NCI-H2029 (cell line): ENCODE measurements at regions not wholly inside any gene's neighbourhood (a gene's known extent, or its start where the extent isn't known, plus 50 kb on each side); places are given as distances from the start of the nearest gene placed in this dataset.
"Not testable (repeated sequence)": the region's sequence is repeated elsewhere in the genome, so short reads cannot be mapped to it uniquely, and the experiment has no call there.

ENCODE experiments used
- DNase-seq: peaks from one replicate; lab custom pipeline; 2025; lab: John Stamatoyannopoulos, UW

DNA sequence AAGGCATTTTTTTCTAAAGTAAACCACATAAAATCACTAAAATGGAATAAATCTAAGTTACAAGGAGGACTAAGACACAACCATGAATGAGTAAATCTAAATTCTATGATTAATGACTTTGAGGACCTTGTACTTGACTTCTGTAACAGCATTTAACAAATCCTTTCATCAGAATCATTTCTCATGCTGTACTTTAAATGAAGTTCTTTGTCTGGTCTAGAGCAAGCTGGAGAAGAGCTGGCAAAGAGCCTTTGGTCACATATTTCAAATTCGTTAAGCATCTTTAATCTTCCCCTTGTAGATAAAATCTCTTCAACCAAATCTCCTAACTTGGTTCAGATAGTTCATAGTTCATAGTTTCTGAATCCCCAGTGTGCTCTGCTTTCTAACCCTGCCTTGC, 405.4 kb downstream of the PTPRC start:
- no peak for DNase-seq

DNA sequence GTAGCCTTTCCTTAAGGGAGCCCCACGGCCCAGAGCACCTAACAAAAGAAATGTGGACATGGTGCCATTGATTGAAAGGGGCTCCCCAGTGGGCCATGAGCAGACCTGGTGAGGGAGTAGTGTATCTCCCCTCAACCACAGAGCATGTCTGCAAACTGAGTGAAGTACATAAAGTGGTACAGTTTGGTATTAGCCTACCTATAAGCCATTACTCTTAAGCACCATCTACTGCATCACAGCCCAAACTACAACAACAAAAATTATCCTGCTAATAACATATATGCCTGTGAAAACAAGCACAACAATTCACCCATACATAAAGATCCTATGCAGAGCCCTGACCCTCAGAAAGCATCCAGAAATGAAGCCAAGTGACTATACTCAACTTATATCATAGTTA, 407.8 kb downstream of the PTPRC start:
- no peak for DNase-seq

DNA sequence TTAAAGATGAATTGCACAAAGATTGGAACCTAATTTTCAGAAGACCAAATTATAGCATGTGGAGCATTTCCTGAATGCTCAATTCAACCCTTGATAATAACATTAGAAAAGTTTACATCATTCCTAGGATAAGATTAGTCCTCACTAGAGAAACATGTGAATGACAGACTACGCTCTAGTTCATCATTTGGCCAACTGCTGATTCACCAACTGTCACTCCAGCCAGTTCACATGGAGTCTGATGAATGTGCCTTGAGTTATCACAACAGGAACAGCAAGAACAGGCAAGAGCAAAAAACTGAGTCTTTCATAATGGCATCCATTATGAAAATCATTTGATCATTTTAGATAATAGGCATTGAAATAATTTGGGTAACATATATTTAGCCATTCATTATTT, 415.9 kb downstream of the PTPRC start:
- no peak for DNase-seq

DNA sequence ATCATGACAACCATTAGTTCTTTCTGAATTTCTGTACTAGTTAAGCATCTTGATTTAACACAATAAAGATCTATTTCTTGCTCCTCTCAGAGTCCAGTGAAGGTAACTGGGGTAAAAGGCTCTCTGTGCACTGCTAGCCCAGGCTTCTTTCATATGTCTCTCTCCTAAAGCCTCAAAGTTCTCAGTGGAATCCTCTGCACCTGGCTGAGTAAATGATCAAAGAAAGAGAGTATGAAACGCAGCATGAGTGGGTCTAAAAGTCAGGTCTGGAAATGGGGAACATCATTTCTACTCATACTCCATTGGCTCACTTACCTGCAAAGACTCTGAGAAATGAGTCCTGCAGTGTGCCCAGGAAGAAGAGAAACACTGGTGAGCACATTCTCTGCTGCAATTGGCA, 418.5 kb downstream of the PTPRC start:
- no peak for DNase-seq

DNA sequence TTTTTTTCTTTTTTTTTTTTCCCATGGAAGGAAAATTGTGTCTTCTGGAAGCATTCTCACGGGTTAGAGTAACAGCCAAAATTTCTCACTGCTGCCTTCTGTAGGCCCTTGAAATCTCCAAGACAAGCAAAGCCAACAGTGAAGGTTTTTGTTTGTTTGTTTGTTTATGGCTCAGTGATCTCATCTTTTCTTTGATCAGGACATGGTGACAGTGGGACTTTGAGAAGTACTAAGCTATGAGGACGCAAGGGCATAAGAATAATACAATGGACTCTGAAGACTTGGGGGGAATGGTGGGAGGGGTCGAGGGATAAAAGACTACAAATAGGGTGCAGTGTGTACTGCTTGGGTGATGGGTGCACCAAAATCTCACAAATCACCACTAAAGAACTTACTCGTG, 419.4 kb downstream of the PTPRC start:
- DNase-seq, result no peak

DNA sequence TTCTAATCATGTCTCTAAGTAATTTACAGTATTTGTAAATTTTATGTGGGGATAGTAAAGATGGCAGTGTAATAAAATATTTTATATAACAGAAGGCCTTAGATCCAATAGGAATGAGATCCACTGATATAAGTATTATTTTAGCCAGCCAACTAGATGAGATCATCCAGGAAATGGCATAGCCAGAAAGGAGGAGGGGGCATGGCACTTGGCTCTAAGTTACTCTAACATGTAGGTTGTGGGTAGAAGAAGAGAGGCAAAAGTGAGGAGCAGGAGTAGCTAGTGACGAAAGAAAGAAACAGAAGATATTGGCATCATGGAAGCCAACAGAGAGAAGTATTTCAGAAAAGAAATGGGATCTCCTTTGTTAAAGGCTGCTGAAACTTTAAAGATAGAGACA, 426.1 kb downstream of the PTPRC start:
- no peak for DNase-seq

DNA sequence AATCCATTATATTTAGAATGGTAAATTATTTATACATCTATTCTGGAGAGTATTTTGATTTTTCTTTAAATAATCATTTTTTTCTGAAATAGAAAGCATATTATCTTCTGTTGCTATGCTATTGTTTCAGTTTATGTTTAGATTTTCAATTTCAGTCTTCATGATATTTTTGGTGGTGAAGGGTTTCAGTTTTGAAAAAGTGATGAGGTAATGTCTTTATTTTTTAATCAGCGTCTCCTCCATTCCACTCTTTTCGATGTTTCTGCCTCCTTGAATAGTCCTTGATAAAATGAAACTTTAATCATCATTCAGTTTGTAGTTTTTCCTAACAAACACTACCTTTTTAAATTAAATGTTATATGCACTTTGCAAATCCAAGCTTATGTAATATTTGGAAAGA, 428.6 kb downstream of the PTPRC start:
- no peak for DNase-seq

DNA sequence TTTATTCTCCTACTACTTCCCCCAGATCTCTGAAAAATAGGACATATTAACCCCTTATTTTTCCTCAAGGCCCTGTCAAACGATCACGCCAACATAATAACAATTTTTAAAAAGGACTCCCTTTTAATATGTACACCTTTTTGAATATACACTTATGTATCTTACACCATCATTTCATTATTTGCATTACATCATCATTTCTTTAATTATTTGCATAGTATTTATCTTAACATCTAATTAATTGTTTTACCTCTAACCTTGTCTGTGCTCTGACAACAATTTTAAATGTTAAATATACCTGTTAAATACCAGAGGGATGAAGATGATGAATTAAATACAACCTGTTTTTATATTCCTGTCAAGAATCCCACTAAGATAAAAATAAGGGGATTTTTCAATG, 432.2 kb downstream of the PTPRC start:
- DNase-seq, result no peak

DNA sequence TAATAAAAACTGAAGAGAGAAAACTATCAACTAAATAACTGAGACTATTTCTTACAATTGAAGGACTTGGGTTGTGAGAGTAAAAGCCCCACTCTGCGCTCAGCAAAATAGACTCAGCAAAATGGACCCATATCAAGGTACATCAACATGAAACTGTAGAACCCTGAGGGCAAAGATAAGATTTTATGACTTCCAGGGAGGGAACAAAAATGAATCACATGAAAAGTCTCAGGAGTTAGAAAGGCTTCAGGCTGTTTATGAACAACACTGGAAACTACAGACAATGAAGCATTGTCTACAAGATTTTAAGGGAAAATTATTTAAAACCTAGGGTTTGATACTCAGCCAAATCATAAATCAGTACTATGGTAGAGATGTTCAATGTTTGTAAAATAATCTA, 434.3 kb downstream of the PTPRC start:
- no peak for DNase-seq

DNA sequence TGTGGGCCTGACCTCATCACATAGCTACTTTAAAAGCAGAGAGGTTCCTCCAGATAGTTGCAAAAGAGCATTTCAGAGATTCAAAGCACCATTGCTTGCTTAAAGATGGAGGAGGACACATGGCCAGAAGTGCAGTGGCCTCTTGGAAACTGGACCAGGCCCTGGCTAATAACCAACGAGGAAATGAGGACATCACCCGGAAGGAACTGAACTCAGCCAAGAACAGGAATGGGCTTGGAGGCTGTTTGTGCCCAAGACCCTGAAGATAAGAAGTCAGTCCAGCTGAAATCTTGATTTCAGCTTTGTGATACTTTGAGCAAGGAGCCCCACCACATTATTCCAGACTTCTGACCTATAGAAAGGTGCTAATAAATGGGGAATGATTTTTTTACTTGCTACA, 437.0 kb downstream of the PTPRC start:
- no peak for DNase-seq

DNA sequence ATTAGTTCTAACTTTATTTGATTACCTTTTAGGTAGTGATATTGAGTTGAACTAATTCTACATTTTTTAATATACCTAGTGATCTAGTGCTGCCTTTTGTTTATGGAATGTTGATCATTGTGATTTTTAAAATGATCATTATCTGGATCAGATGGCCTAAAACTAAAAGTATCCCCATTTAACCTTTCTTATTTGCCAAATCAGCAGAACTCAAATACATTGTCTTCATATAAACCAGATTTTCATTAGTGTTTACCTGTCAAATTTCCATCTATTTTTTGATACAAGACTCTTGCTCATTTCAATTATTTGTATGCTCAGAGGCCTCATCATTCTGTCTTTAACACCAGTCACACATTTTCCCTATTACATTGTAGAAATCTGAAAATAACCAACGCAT, 441.2 kb downstream of the PTPRC start:
- no peak for DNase-seq

DNA sequence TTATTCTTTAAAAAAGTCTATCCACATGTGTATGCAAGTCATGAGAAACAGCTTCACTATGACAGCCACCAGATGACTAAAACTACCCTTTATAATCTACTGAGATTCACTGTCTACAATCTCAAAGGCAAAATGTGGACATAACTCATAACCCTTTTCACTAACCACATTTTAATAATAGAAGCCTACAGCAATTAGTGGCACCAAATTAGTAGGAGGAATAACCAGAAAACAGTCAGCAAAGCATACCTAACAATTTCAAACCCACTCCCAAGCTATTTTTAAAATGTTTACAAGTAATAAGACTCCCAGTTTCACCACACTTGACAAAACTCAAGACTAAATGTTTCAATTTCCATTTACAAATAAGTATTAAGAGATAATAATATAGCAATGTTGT, 442.9 kb downstream of the PTPRC start:
- no peak for DNase-seq

DNA sequence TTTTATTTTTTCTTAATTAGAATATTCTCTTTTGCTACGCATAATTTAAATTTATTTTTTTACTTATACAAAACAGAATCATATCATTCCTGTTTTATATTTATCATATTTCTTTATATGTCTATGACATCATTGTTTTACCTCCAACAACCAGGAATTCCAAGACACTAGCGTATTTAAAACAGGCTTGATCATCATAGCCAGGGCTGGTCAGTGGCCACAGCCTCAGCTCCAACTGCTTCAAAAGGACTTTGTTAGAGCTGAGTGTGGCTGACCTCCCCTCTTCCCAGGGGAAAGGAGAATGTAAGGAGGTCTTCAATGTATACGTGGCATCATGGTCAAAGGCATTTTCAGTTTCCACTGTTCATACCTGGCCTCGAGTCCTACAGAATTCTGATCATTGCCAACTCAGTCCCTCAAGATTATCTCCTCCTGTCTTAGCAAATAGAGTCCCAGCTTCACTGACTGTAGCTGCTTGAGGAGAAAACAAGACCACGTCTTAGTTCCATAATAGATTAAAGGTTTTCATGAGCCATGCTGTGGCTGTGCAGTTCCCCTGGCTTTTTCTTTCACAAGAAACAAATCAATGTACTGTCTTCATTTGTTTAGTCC, 444.0 kb downstream of the PTPRC start:
- no peak for DNase-seq

DNA sequence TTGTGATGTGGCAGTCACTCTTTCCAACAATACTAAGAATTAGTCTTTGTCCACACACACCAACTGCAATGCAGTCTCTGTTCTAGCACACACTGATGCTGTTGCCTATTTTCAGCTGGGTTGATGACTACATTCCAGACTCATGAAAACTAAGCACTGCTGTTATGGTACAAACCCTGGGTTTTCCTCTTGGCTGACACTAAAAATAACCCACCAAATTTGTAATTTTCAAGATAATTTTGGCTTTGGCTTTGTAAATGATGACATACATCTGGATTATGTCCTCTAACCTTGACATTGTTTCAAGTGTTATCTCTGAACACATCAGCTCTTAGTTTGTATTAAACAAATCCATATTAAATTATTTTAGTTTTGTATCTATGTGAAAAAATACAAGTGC, 444.8 kb downstream of the PTPRC start:
- DNase-seq, result no peak

DNA sequence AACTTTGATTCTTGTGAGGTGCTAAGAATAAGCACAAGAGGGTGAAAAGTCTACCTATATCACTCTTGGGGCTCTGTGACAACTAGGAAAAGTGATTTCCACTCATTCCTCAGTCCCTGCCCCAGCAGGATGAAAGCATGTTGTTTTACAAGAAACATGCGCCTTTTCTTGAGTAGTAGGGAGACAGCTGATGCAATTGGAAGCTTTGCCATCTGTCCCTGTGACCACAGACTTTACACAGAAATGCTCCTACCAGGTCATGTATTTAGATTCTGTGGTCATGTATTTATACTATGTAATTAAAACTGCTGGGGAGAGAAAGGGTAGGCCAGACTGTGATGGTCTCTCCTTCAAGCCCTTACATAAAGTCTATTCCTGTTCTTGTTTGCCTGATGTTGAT, 445.5 kb downstream of the PTPRC start:
- no peak for DNase-seq

DNA sequence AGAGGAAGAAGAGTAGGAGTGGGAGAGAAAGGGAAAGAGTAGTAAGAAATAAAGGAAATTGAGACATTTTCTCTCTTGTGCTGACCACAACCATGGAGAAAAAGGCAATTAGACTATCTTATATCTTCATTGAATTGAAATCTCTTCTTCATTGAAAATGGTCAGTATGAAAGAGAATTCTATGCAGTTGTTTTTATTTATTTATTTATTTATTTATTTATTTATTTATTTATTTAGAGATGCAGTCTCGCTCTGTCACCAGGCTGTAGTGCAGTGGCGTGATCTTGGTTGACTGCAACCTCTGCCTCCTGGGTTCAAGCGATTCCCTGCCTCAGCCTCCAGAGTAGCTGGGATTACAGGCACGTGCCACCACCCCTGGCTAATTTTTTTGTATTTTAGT, 447.1 kb downstream of the PTPRC start:
- no peak for DNase-seq

DNA sequence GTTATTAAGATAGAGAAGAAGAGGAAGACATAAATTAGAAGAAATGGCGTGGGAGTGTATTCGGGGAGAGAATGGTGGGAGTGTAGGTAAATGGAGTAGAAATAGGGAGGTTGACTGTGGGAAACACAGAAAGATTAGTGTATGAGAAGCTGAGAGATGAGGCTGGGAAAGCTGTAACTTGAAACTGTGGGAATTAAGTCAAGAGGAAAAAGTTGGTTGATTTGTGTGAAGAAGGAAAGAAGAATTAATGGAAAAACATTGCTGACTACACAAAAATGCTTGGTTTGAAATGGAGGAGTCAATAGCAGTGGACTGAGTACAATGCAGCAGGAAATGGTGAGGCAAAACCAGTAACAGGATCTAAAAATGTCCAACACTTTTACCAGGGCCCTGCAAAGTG, 448.3 kb downstream of the PTPRC start:
- DNase-seq, result no peak

DNA sequence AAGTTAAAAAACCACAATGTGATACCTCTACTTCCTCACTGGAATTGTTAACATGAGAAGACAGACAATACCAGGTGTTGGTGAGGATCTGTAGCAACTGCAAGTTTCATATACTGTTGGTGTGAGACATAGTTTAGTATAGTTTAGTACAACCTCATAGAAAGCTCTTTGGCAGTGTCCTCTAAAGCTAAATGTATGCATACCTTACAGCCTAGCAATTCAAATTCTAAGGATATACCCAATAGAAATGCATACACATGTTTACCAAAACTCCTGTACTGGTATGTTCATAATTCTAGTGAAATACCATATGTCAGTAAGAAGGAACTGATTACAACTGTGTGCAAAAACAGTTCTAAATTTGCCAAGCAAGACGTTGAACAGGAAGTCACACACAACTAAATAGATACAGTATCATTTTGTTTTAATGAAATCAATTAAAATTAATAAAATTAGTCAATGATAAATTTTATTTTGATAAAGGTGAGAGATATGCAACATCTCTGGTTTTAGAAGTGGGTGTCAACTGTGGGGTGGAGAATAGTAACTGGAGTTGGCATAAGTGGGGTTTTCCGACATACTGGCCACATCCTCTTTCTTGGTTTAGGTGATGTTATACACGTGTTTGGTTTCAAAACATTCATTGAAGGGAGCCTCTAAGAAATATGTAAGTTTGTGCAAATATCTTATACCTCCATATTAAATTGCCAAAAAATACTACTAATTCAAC, 450.7 kb downstream of the PTPRC start:
- no peak for DNase-seq

DNA sequence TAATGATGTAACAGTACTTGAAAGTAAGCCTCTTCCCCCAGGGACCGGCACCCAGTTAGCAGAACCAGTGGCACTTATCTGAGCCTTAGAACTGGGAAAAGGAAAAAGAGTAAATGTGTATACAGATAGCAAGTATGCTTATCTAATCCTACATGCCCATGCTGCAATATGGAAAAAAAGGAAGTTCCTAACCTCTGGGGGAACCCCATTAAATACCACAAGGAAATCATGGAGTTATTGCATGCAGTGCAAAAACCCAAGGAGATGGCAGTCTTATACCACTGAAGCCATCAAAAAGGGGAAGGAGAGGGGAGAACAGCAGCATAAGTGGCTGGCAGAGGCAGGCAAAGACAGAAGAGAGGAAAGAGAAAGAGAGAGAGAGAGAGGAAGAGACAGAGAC, 456.8 kb downstream of the PTPRC start:
- not testable (repeated sequence) for DNase-seq

DNA sequence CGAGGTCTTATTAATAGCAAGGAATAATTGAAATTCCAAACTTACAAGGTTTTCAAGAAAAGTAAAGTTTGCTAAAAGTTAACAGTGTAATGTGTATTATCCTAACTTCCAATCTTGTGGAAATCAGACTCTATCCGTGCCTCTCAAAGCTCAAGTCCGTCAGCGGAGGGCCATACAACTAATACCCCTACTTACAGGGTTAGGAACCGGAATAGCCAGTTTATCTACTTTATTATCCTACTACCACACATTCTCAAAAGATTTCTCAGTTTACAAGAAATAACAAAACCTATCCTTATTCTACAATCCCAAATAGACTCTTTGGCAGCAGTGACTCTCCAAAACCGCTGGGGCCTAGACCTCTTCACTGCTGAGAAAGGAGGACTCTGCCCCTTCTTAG, 457.8 kb downstream of the PTPRC start:
- DNase-seq, result no peak

DNA sequence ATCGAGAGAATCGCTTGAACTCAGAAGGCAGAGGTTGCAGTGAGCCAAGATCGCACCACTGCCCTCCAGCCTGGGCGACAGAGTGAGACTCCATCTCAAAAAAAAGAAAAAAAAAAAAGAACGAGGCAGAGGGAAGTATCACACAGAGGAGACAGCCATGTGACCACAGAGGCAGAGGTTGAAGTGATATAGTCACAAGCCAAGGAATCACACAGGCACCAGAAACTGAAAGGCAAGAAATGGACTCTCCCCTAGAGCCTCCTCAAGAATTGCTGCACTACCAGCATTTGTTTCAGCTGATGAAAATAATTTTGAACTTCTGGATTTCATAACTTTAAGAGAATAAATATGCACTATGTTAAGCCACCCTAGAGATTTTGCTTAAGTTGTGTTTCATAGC, 459.6 kb downstream of the PTPRC start:
- no peak for DNase-seq

DNA sequence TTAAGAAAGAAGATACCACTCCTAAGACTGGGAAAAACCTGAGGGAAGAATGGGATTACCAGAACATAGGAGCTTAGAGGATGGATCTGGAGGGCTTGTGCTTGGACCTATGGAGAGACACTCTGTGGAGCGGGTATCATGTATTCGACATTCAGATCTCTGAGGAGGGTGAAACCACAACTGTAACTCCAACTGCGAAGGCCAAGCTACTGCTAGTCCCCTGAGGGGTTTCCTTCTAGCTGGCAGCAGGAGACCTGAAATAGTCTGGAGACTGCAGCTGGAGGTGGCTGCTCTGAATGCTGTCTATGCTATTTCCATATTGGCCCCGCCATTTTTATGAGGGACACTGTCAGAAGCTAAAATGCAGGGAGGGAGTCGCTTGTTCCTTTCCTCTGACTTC, 462.3 kb downstream of the PTPRC start:
- DNase-seq, result no peak

DNA sequence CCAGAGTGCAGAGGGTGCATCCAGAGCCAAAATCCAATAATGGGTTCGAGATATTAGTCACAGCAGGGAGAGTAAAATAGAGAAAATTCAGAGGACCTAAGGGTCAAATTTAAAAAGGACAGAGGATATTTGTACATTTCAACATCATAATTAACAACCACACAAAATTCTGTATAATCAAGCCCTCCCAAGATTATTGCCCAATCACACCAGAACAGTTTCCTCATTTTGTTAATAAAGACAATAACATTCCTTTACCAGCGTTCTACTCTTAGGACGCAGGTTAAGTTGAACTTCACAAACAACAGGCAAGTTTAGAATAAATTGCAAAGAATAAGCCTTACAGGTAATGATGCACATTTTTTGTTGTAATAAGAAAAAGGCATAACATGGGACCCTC, 462.8 kb downstream of the PTPRC start:
- no peak for DNase-seq

DNA sequence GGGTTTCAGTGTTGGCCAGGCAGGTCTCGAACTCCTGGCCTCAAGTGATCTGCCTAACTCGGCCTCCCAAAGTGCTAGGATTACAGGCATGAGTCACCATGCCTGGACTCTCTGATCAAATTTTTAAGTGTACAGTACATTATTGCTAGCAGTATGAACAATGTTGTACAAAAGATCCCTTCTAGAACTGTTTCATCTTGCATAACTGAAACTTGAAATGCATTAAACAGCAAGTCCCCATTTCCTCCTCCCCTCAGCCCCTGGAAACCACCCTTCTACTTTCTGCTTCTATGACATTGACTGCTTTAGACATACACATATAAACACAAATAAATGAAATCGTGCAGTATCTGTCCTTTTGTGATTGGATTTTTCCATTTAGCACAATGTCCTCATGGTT, 463.4 kb downstream of the PTPRC start:
- no peak for DNase-seq
